ENCODE measurements at regions not wholly inside any gene's neighbourhood (a gene's known extent, or its start where the extent isn't known, plus 50 kb on each side); places are given as distances from the start of the nearest gene placed in this dataset.
A peak's percentile ranks its signal among the peaks of the same experiment; 100 is the strongest.

- H3K4me3 ChIP-seq (ENCODE audit: low read length), result no peak overlapping the region
- DNase-seq (ENCODE audit: low read depth), result no peak
- peaks cover 79% of the 10 kb centered on the region for H3K36me3 ChIP-seq (ENCODE audit: control insufficient read depth, insufficient read depth, low read length, severe bottlenecking)
- H3K4me1 ChIP-seq (ENCODE audit: control insufficient read depth, insufficient read depth, low read length), result peaks cover 56% of the 10 kb centered on the region
- no peaks in the 10 kb centered on the region for H3K27me3 ChIP-seq (replicated peaks; ENCODE audit: control insufficient read depth, insufficient read depth, low read length)
- no peaks in the 10 kb centered on the region for H3K9me3 ChIP-seq (ENCODE audit: control insufficient read depth, low read length)
- peak overlapping the region; percentile 64 for H3K9ac ChIP-seq (ENCODE audit: low read length)
Measured at GRCh38 chr22:46100401-46101105, 49.8 kb upstream of the PPARA start.
